Loucy (cell line): ENCODE measurements at regions not wholly inside any gene's neighbourhood (a gene's known extent, or its start where the extent isn't known, plus 50 kb on each side); places are given as distances from the start of the nearest gene placed in this dataset.
"Not testable (repeated sequence)": the region's sequence is repeated elsewhere in the genome, so short reads cannot be mapped to it uniquely, and the experiment has no call there.

Source experiments
- CTCF ChIP-seq: fragments of 200-600 bp; sonication (generic); conservative IDR thresholded peaks from 2 replicates; pipeline ENCODE4 v1.5.1; 2014; ENCODE audit warnings: mild to moderate bottlenecking, antibody characterized with exemption, low read length
- EZH2phosphoT487 ChIP-seq: fragments of 200-600 bp; IDR thresholded peaks from 2 replicates; pipeline ENCODE4 v1.6.1; 2018; ENCODE audit warnings: antibody characterized with exemption, mild to moderate bottlenecking, moderate library complexity, borderline replicate concordance

GRCh38 chr1:146683126-146683429 lies 255.0 kb upstream of the NBPF12 start:
- not testable (repeated sequence) for TF ChIP-seq CTCF, EZH2phosphoT487
